Skeletal muscle tissue (tissue), 3 donors: ENCODE measurements at regions not wholly inside any gene's neighbourhood (a gene's known extent, or its start where the extent isn't known, plus 50 kb on each side); places are given as distances from the start of the nearest gene placed in this dataset.
"Not testable (repeated sequence)": the region's sequence is repeated elsewhere in the genome, so short reads cannot be mapped to it uniquely, and the experiment has no call there.

Experiments used
- H3K27ac ChIP-seq: one replicate; pipeline ENCODE4 v1.7.0; 2013; ENCODE audit warnings: mild to moderate bottlenecking, low read depth, low read length, inconsistent platforms
- H3K27me3 ChIP-seq, 3 donors: one replicate each; pipeline ENCODE4 v1.7.0; 2013; ENCODE audit warnings: low read length in 3 of 3; ENCODE audit not compliant: control insufficient read depth in 3 of 3, insufficient read depth in 3 of 3
- H3K36me3 ChIP-seq, 3 donors: one replicate each; pipeline ENCODE4 v1.7.0; 2013; ENCODE audit warnings: low read length in 3 of 3; ENCODE audit not compliant: control insufficient read depth in 3 of 3, insufficient read depth in 3 of 3
- H3K4me1 ChIP-seq, 3 donors: one replicate each; pipeline ENCODE4 v1.7.0; 2013; ENCODE audit warnings: low read length in 3 of 3, mild to moderate bottlenecking in 3 of 3; ENCODE audit not compliant: control insufficient read depth in 3 of 3, insufficient read depth in 3 of 3
- H3K4me3 ChIP-seq, 3 donors: one replicate each; pipeline ENCODE4 v1.7.0; 2013; ENCODE audit warnings: low read length in 3 of 3
- H3K9ac ChIP-seq, 3 donors: one replicate each; pipeline ENCODE4 v1.7.0; 2013; ENCODE audit warnings: low read length in 3 of 3, mild to moderate bottlenecking in 3 of 3, moderate library complexity in 2 of 3, low read depth in 1 of 3
- H3K9me3 ChIP-seq, 3 donors: one replicate each; pipeline ENCODE4 v1.7.0; 2013; ENCODE audit warnings: low read length in 3 of 3; ENCODE audit not compliant: control insufficient read depth in 3 of 3
- donor health status: Osteomylitis.

DNA sequence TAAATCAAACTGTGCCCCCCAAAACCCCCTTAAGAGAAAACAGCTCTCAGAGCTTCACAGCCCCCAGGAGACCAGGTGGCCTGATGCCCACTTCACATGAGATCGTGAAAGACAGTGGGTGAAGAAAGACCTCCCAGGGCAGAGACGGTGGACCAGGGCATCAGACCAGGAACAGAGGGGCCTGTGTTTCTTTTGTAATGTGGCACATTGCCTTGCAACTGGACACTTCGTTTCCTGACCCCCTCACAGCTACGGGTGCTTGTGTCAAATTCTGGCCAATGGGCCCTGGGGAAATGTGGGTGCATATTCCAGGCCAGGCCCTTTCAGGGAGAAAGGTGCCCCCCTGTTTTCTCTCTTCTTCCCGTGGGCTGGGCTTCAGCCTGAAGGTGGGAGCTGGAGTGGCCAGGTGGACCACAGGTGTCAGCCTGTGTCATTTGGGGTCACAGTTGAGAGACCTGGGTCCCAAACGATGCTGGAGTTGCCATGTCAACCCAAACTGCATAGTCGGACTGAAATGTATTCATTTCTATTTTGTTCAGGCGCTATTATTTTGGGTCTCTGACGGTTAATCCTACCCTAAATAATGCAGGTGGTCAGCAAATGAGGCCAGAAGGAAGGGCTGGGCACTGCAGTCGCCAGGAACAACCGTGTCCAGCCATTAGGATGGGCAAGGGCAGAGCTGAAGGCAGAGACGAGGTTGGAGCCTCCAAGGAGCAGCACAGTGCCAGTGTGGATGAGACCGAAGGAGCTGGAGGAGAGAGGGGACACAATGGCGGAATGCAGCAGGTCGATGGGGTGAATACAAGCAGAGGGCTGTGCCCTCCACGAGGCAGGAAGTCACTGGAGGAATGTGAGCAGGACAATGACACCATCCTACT lies 338.2 kb downstream of the EIPR1 start:
- peaks cover 6 to 21% (median 16%) of the 10 kb centered on the region in 3 donors for H3K4me1 ChIP-seq
- no peak overlapping the region for H3K4me3 ChIP-seq
- peaks cover 0 to 3% (median 0%) of the 10 kb centered on the region in 3 donors for H3K9me3 ChIP-seq
- no peak overlapping the region for H3K27ac ChIP-seq
- H3K36me3 ChIP-seq: no peaks in the 10 kb centered on the region
- peaks cover 0 to 29% (median 14%) of the 10 kb centered on the region in 3 donors for H3K27me3 ChIP-seq
- H3K9ac ChIP-seq: no peak overlapping the region

DNA sequence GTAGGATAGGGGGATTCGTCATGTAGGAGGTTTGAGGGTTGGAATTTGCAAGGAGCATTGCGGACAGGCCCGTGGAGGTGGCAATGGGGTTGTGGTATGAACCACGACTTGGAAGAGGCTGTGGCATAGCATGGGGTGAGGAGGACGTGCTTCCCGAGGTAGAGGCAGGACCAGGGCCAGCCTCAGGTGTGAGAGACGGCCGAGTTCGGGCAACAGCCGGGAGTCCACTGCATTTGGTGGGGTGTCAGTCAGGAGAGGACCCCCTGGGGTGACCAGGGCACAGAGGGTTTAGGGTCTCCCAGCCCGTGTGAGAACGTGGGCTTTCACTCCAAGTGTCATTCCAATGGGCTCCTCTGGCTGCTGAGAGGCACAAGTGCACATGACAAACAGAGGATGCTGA lies 339.0 kb downstream of the EIPR1 start:
- no peak overlapping the region for H3K27ac ChIP-seq
- peaks cover 0 to 26% (median 14%) of the 10 kb centered on the region in 3 donors for H3K27me3 ChIP-seq
- no peak overlapping the region for H3K4me3 ChIP-seq
- H3K9ac ChIP-seq: no peak overlapping the region
- H3K9me3 ChIP-seq: peaks cover 0 to 3% (median 0%) of the 10 kb centered on the region in 3 donors
- peaks cover 6 to 21% (median 16%) of the 10 kb centered on the region in 3 donors for H3K4me1 ChIP-seq
- H3K36me3 ChIP-seq: no peaks in the 10 kb centered on the region

DNA sequence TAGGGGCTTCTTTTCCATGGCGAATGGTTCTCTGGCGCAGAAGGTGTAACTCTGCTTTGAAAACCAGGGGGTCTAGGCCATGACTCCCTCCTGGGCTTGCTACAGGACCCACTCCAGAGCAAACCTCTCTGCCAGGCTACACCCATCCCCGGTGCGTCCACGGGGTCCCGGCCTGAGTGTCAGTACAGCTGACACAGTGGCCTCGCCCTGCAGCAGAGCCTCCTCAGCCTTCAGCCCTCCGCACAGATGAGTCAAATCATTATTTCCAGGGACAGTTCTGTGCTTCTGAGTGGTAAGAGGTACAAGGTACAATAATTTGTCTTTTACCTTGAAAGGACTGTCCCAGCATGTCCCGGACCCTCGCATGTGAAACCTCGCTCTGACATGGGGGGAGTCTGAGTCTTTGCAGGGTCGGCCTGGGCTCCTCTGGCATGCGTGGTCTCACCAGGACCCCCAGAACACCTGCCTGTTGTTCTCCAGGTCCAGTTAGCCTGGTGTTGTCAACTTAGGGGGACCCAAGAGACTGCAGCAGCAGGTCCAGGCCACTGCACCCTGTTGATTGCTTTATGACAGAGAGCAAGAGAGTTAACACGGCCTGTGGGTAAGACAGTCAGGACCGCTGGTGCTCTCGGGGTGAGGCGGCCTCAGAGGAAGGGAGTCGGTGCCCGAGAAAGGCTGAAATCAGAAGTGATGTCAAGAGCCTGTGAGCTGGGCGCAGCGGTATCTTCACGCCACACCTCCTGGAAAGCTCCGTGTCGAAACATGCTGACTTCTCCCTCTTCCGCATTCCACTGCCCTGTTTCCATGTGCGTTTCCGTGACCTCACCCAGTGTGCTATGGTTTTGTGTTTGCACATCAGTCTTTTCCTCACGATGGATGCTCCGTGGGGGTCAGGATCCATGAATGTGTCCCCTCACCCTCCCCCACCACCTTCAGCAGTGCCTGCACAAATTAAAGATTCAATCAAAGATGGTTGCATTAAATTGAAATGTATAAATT lies 340.1 kb downstream of the EIPR1 start:
- Histone ChIP-seq H3K36me3 (no peaks in the 10 kb centered on the region), H3K27me3 (peaks cover 0 to 19% (median 14%) of the 10 kb centered on the region in 3 donors), H3K4me1 (peaks cover 0 to 15% (median 5%) of the 10 kb centered on the region in 3 donors), H3K4me3 (no peak overlapping the region), H3K9ac (no peak overlapping the region), H3K27ac (no peak overlapping the region), H3K9me3 (peaks cover 0 to 3% (median 0%) of the 10 kb centered on the region in 3 donors)

DNA sequence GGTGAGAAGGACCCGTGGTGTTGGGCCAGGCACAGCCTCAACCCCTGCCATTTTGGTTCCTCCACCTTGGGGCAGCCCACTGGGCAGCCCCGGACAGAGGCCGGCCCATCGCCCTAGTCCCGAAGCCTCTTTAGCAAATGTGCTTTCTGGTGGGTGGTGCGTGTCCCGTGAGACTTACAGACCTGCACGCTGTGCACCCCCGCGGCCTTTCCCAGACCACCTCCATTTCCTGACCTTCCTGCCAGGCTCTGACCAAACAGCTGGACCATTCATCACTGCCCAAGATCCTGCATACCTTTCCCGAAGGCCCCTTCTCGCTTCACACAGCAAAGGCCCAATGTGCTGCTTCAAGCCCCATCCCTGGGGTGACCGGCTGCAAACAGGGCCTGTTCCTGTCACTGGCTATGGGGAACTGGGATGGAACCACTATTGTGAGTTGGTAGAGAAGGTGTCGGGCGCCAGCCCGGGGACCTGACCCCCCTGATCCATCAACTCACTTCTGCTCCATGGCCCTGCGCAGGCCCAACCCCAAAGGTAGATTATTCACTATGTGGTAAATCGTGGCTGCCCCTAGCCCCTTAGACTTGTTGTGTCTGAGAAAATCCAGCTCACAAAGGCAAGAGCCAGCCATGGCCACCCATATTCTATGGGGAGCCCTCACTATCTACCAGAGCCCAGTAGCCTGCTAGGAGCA lies 341.0 kb downstream of the EIPR1 start:
- peaks cover 0 to 19% (median 14%) of the 10 kb centered on the region in 3 donors for H3K27me3 ChIP-seq

DNA sequence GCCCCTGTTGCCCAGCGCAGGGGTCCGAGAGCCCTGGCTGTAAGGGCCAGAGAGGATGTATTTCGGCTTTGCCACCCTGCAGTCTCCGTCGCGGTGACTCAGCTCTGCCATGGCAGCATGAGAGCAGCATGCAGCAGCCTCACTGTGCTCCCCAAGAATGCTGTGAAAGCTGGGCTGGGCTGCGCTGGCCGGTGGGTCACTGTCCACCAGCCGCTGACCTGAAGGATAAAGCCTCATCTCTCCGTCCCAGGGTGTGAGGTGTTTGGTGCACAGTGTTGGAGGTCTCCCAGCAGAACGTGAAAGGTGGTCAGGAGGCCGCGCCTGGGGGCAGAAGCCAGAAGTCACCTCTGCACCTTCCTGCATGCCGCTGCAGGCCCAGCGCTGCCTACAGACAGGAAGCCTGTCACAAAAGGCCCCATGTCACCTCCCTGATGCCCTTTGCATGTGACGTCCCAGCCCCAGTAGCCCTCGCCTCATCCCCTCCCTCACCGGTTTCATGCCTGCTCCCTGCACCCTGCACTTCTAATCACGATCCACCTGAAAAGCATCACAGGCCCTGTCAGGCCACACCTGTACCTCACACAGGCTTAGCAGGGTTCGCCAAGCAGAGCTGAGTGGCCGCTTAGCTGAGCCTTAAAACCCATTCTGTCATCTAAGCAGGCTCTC lies 342.1 kb downstream of the EIPR1 start:
- Histone ChIP-seq H3K9ac (no peak overlapping the region), H3K4me1 (peaks cover 0 to 4% (median 0%) of the 10 kb centered on the region in 3 donors), H3K4me3 (no peak overlapping the region), H3K9me3 (peaks cover 0 to 4% (median 0%) of the 10 kb centered on the region in 3 donors), H3K36me3 (no peaks in the 10 kb centered on the region), H3K27ac (no peak overlapping the region), H3K27me3 (peaks cover 0 to 19% (median 14%) of the 10 kb centered on the region in 3 donors)

More for the DNA sequence above, 341.0 kb downstream of the EIPR1 start:
- Histone ChIP-seq H3K9me3 (peaks cover 0 to 3% (median 0%) of the 10 kb centered on the region in 3 donors), H3K36me3 (no peaks in the 10 kb centered on the region), H3K9ac (no peak overlapping the region), H3K4me3 (no peak overlapping the region), H3K27ac (no peak overlapping the region), H3K4me1 (peaks cover 0 to 8% (median 3%) of the 10 kb centered on the region in 3 donors)

DNA sequence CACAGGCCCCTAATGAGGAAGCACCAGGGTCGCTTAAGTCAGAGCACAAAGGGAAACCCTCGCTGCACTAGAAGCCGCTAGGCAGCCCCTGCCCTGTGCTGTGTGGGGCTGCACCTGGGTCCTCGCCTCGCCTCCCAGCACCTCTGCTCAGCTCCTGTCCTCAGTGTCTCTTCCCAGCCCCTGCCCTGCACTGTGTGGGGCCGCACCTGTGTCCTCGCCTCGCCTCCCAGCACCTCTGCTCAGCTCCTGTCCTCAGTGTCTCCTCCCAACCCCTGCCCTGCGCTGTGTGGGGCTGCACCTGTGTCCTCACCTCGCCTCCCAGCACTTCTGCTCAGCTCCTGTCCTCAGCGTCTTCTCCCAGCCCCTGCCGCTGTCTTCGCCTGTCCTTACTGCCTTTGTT lies 342.8 kb downstream of the EIPR1 start:
- Histone ChIP-seq H3K4me3 (no peak overlapping the region), H3K9ac (no peak overlapping the region), H3K4me1 (no peaks in the 10 kb centered on the region), H3K36me3 (no peaks in the 10 kb centered on the region), H3K27ac (no peak overlapping the region), H3K27me3 (peaks cover 0 to 16% (median 14%) of the 10 kb centered on the region in 3 donors), H3K9me3 (peaks cover 0 to 5% (median 0%) of the 10 kb centered on the region in 3 donors)

DNA sequence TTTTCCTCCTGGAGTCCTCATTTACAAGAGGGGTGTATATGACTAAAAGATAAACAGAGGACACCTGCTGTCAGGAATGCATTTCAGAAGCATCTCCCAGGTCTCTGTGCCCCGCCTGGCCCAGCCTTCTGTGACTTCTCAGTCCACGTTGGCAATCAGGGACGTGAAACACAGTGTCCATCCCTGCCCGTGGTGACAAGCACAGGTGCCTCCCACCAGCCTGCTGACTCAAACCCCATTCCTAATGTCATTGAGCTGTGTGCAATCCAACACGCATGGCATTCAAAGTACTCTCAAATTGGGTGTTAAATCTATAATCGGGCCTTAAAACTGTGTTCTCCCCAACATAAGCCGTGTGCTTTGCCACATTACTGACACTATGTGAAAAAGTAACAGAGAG lies 343.2 kb downstream of the EIPR1 start:
- Histone ChIP-seq H3K9ac (no peak overlapping the region), H3K4me1 (no peaks in the 10 kb centered on the region), H3K27ac (no peak overlapping the region), H3K9me3 (peaks cover 0 to 5% (median 0%) of the 10 kb centered on the region in 3 donors), H3K4me3 (no peak overlapping the region), H3K27me3 (peaks cover 0 to 13% (median 10%) of the 10 kb centered on the region in 3 donors), H3K36me3 (no peaks in the 10 kb centered on the region)

DNA sequence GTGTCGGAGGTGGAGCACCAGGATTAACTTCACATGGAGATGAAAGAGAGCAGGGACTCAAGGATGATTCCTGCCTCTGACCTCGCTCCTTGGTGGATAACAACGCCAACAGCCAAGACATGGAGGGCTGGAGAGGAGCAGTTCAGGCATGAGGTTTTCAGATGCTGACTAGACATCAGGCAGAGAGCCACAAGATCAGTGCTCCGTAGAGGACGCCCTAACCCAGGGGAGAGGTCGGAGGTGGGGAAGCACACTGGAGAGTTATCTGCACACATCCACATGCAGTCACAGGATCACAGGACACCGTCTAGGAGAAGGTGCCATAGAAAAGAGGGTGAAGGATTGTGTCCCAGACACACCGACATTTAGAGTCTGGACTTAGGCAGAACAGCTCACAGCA lies 344.3 kb downstream of the EIPR1 start:
- Histone ChIP-seq H3K4me1 (no peaks in the 10 kb centered on the region), H3K27ac (no peak overlapping the region), H3K27me3 (peaks cover 0 to 6% (median 5%) of the 10 kb centered on the region in 3 donors), H3K4me3 (no peak overlapping the region), H3K9ac (no peak overlapping the region), H3K36me3 (no peaks in the 10 kb centered on the region), H3K9me3 (peaks cover 0 to 5% (median 0%) of the 10 kb centered on the region in 3 donors)

DNA sequence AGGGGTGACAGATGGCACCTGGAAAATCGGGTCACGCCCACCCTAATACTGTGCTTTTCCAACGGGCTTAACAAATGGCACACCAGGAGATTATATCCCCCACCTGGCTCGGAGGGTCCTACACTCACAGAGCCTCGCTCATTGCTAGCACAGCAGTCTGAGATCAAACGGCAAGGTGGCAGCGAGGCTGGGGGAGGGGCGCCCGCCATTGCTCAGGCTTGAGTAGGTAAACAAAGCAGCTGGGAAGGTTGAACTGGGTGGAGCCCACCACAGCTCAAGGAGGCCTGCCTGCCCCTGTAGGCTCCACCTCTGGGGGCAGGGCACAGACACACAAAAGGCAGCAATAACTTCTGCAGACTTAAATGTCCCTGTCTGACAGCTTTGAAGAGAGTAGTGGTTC lies 346.8 kb downstream of the EIPR1 start:
- not testable (repeated sequence) for H3K36me3 ChIP-seq, H3K4me1 ChIP-seq, H3K9ac ChIP-seq, H3K27ac ChIP-seq, H3K4me3 ChIP-seq, H3K9me3 ChIP-seq, H3K27me3 ChIP-seq
